ENCODE measurements at regions not wholly inside any gene's neighbourhood (a gene's known extent, or its start where the extent isn't known, plus 50 kb on each side); places are given as distances from the start of the nearest gene placed in this dataset.

GRCh38 chr16:55029509-55029908 lies 98.8 kb downstream of the IRX5 start (continued):
- TF ChIP-seq ZNF639 (CRISPR knock-in tag; conservative IDR thresholded peaks at IDR 0.05 in 1 of 2, IDR thresholded peaks at IDR 0.05 in 1 of 2) (no peak), NFIX (CRISPR knock-in tag; IDR thresholded peaks at IDR 0.05; ENCODE audit: low read depth) (no peak), SP1 (CRISPR knock-in tag; IDR thresholded peaks at IDR 0.05) (no peak), RHOXF2B (CRISPR knock-in tag; conservative IDR thresholded peaks at IDR 0.05) (no peak), CREB3L1 (IDR thresholded peaks at IDR 0.05; ENCODE audit: borderline replicate concordance, low read depth) (no peak), MECOM (CRISPR knock-in tag; IDR thresholded peaks at IDR 0.05) (no peak), DACH1 (IDR thresholded peaks at IDR 0.05; ENCODE audit: partially characterized antibody) (no peak), NCOA2 (IDR thresholded peaks at IDR 0.05; ENCODE audit: partially characterized antibody in 2 of 2) (no peak), ZNF512 (tag; IDR thresholded peaks at IDR 0.05) (no peak), ZNF253 (CRISPR knock-in tag; conservative IDR thresholded peaks at IDR 0.05) (no peak), ZNF280A (IDR thresholded peaks at IDR 0.05; ENCODE audit: low read depth, partially characterized antibody) (no peak), TFE3 (CRISPR knock-in tag; IDR thresholded peaks at IDR 0.05) (no peak)

Measured in K562 (cell line).